Left ventricle myocardium inferior (tissue), 1 donor: ENCODE measurements at regions not wholly inside any gene's neighbourhood (a gene's known extent, or its start where the extent isn't known, plus 50 kb on each side); places are given as distances from the start of the nearest gene placed in this dataset.

Experiments used
- DNase-seq: peaks from one replicate; pipeline ENCODE4 v3.0.0-alpha.2; 2020
- H3K27ac ChIP-seq: fragments of 200-600 bp; replicated peaks from 2 replicates; pipeline ENCODE4 v1.8.0; 2021
- H3K27me3 ChIP-seq: fragments of 200-600 bp; 2 replicates; pipeline ENCODE4 v1.8.0; 2021; ENCODE audit warnings: low read depth
- H3K36me3 ChIP-seq: fragments of 200-600 bp; 2 replicates; pipeline ENCODE4 v1.8.0; 2021
- H3K4me1 ChIP-seq: fragments of 200-600 bp; 2 replicates; pipeline ENCODE4 v1.8.0; 2021
- H3K4me3 ChIP-seq: fragments of 200-600 bp; 2 replicates; pipeline ENCODE4 v1.8.0; 2021; ENCODE audit warnings: mild to moderate bottlenecking, moderate library complexity
- H3K9me3 ChIP-seq: fragments of 200-600 bp; replicated peaks from 2 replicates; pipeline ENCODE4 v1.8.0; 2021
- CTCF ChIP-seq: fragments of 200-600 bp; IDR thresholded peaks from 2 replicates; pipeline ENCODE4 v1.8.0; 2021; ENCODE audit warnings: antibody characterized with exemption, mild to moderate bottlenecking, borderline replicate concordance
- intact Hi-C: fragments of 100-400 bp; cut with micrococcal nuclease; formaldehyde crosslinking; loops from one replicate; pipeline ENCODE4 v1.11.0; 2022
- donor health status: DM: no; HTN: yes; CAD: no; lungs with severe emphysema.

DNA sequence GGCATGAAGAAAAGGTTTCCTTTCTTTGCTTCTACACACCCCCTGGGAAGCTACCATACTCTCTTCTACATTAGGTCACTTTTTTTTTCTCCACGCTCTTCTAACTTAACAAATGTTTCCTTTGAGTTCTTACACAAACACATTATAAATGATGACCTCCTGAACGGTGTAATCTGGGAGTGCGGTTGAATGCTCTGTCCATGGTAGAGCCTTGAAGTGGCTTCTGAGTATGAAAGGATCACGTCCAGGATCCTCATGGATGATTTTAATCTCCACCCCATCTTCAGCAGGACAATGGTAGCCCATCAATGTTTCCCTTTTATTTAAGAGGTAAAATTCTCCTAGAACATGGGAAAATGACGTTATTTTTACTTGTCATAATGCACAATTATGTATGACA, 587.3 kb downstream of the SEMA5A start:
- no peaks in the 10 kb centered on the region for H3K4me1 ChIP-seq
- intact Hi-C loops = no loop called here
- no peaks in the 10 kb centered on the region for H3K9me3 ChIP-seq
- H3K4me3 ChIP-seq = no peak overlapping the region
- H3K36me3 ChIP-seq = no peaks in the 10 kb centered on the region
- H3K27me3 ChIP-seq = no peaks in the 10 kb centered on the region
- TF ChIP-seq CTCF = no peak
- no peak overlapping the region for H3K27ac ChIP-seq
- no peak for DNase-seq

- no peak for TF ChIP-seq CTCF
- no peaks in the 10 kb centered on the region for H3K4me1 ChIP-seq
- no peaks in the 10 kb centered on the region for H3K27me3 ChIP-seq
- intact Hi-C loops = no loop called here
- H3K9me3 ChIP-seq = peaks cover 10% of the 10 kb centered on the region
- H3K27ac ChIP-seq = no peak overlapping the region
- H3K36me3 ChIP-seq = no peaks in the 10 kb centered on the region
- no peak overlapping the region for H3K4me3 ChIP-seq
- no peak for DNase-seq
Observed at GRCh38 chr5:8961219-8961618, 584.7 kb downstream of the SEMA5A start.

DNA sequence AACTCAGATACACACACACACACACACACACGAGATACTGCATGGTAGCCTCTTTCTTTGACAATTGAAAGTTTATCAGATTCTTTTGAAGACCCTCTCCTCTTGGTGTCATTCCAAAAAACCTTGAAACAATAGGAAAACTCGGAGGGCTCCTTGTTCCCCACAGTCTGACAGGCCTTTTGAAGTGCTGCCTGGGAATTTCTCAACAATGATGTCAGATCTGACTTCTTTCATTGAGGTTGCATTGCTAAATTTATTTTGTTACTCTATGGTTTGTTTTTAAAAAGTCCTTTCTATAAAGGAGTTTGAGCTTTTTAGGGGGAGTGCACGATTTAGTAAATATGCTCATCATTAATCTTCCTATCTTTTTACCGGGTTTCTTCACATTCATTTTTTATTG, 583.9 kb downstream of the SEMA5A start:
- TF ChIP-seq CTCF = no peak
- intact Hi-C loops = no loop called here
- Histone ChIP-seq H3K27ac (no peak overlapping the region), H3K36me3 (no peaks in the 10 kb centered on the region), H3K4me1 (no peaks in the 10 kb centered on the region), H3K4me3 (no peak overlapping the region), H3K27me3 (no peaks in the 10 kb centered on the region), H3K9me3 (peaks cover 15% of the 10 kb centered on the region)
- no peak for DNase-seq

DNA sequence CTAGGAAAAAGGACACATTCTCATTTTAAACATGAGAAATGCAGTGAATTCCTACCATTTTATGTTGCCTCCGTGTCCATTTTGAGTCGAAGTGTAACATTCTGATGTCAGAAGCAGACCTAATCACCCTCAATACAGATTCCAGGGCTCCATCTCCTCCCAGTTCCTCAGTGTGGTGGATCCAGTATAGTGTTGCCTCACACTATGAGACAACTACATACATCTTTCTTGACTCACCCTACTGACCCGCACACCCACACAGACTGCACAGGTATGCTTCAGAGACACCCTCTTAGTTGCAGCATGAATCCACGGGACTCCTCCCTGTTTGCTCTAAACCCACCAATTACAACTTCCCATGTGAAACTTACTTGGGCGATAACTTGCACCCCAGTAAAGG, 564.9 kb downstream of the SEMA5A start:
- Histone ChIP-seq H3K27me3 (no peaks in the 10 kb centered on the region), H3K4me3 (no peak overlapping the region), H3K9me3 (no peaks in the 10 kb centered on the region), H3K4me1 (no peaks in the 10 kb centered on the region), H3K27ac (no peak overlapping the region), H3K36me3 (no peaks in the 10 kb centered on the region)
- intact Hi-C loops = no loop called here
- TF ChIP-seq CTCF = no peak
- DNase-seq = no peak

DNA sequence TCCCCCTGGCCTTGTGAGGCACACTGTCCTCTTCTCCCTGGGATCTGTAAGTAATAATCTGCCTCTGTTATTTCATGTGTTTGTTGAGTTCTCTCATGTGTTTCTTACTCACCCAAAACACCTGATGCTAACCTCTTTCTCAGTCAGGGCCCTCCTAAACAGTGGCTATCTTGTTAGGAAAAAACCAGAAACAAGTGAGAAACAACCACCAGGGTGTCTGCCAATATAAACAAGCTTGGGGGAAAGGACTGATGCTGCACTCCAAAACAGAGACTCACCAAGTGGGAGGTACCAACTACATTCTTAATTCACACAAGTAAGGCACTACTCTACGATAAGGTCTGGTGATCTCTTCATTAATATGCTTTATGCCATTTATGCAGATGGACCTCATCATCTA, 564.4 kb downstream of the SEMA5A start:
- no peak overlapping the region for H3K27ac ChIP-seq
- TF ChIP-seq CTCF = no peak
- no peaks in the 10 kb centered on the region for H3K27me3 ChIP-seq
- no peaks in the 10 kb centered on the region for H3K36me3 ChIP-seq
- no peak overlapping the region for H3K4me3 ChIP-seq
- intact Hi-C loops = no loop called here
- DNase-seq = no peak
- no peaks in the 10 kb centered on the region for H3K9me3 ChIP-seq
- H3K4me1 ChIP-seq = no peaks in the 10 kb centered on the region

DNA sequence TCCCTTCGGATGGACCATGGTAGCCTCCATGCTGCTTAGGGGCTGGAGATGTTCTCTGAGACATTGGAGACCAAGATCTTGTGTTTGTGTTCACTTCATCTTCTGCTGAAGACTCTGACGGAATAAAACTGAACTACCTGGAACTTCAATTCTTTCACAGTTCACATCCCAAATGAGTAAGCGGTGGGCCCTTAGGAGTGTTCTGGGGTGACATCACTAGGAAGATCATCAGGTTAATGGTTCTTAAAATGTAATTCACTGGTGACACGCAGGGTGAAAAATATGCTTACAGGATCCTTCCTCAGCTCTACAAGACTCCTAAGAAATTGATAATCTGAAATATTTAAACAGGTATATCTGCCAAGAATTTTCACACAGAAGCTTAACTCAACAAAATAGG, 561.5 kb downstream of the SEMA5A start:
- H3K27ac ChIP-seq = no peak overlapping the region
- no peak for DNase-seq
- intact Hi-C loops = no loop called here
- no peaks in the 10 kb centered on the region for H3K4me1 ChIP-seq
- TF ChIP-seq CTCF = no peak
- no peaks in the 10 kb centered on the region for H3K27me3 ChIP-seq
- no peaks in the 10 kb centered on the region for H3K36me3 ChIP-seq
- H3K4me3 ChIP-seq = no peak overlapping the region
- peaks cover 22% of the 10 kb centered on the region for H3K9me3 ChIP-seq
